Activated CD8-positive, alpha-beta T cell treated with anti-CD3 and anti-CD28 coated beads for 36 hours (primary cell): ENCODE measurements at regions not wholly inside any gene's neighbourhood (a gene's known extent, or its start where the extent isn't known, plus 50 kb on each side); places are given as distances from the start of the nearest gene placed in this dataset.
"Not testable (repeated sequence)": the region's sequence is repeated elsewhere in the genome, so short reads cannot be mapped to it uniquely, and the experiment has no call there.

Source experiments
- ATAC-seq: fragments of 200-7000 bp; cut with Tn5 transposase; one replicate; pipeline ENCODE4 v1.10.0; 2021; ENCODE audit warnings: mild to moderate bottlenecking, moderate library complexity
- CTCF ChIA-PET: fragments of 350-600 bp; sonication (Branson Sonifier 250); formaldehyde crosslinking; loops from one replicate; lab custom pipeline; 2021; ENCODE audit warnings: antibody characterized with exemption; lab: Charles Lee
- POLR2A ChIA-PET: fragments of 350-600 bp; sonication (Branson Sonifier 250); formaldehyde crosslinking; loops from one replicate; lab custom pipeline; 2021; ENCODE audit warnings: antibody characterized with exemption; lab: Charles Lee
- DNase-seq: peaks from one replicate; pipeline ENCODE4 v3.0.0-alpha.2; 2020
- H3K27ac Mint-ChIP-seq: one replicate; pipeline ENCODE4 v1.8.0; 2021; ENCODE audit warnings: mild to moderate bottlenecking, mixed read lengths
- H3K27me3 Mint-ChIP-seq: one replicate; pipeline ENCODE4 v1.8.0; 2021; ENCODE audit warnings: mixed read lengths
- H3K36me3 Mint-ChIP-seq: one replicate; pipeline ENCODE4 v1.8.0; 2021; ENCODE audit warnings: low read depth, mixed read lengths
- H3K4me1 Mint-ChIP-seq: one replicate; pipeline ENCODE4 v1.8.0; 2021; ENCODE audit warnings: low read depth, mixed read lengths
- H3K4me3 Mint-ChIP-seq: one replicate; pipeline ENCODE4 v1.8.0; 2021; ENCODE audit warnings: mild to moderate bottlenecking, moderate library complexity, mixed read lengths
- H3K9me3 Mint-ChIP-seq: one replicate; pipeline ENCODE4 v1.8.0; 2021; ENCODE audit warnings: mixed read lengths
- intact Hi-C: fragments of 100-400 bp; cut with micrococcal nuclease; formaldehyde crosslinking; loops from one replicate; pipeline ENCODE4 v1.10.0; 2022
- TF ChIP-seq, protein P1 (sequence below): fragments of 200-600 bp; IDR thresholded peaks from one replicate; pipeline ENCODE4 v1.8.0; 2022; ENCODE audit warnings: antibody characterized with exemption, mild to moderate bottlenecking

DNA sequence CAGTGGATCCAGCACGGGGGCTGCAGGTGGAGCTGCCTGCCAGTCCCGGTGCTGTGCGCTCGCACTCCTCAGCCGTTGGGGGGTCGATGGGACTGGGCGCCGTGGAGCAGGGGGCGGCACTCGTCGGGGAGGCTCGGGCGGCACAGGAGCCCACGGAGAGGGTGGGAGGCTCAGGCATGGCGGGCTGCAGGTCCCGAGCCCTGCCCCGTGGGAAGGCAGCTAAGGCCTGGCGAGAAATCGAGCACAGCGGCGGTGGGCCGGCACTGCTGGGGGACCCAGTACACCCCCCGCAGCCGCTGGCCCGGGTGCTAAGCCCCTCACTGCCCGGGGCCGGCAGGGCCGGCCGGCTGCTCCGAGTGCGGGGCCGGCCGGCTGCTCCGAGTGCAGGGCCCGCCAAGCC, 52.3 kb upstream of the MARK1 start:
- H3K4me3 Mint-ChIP-seq, DNase-seq, H3K27me3 Mint-ChIP-seq, ATAC-seq, intact Hi-C loops, H3K4me1 Mint-ChIP-seq, POLR2A ChIA-PET, H3K36me3 Mint-ChIP-seq, CTCF ChIA-PET, H3K27ac Mint-ChIP-seq, H3K9me3 Mint-ChIP-seq: not testable (repeated sequence)

DNA sequence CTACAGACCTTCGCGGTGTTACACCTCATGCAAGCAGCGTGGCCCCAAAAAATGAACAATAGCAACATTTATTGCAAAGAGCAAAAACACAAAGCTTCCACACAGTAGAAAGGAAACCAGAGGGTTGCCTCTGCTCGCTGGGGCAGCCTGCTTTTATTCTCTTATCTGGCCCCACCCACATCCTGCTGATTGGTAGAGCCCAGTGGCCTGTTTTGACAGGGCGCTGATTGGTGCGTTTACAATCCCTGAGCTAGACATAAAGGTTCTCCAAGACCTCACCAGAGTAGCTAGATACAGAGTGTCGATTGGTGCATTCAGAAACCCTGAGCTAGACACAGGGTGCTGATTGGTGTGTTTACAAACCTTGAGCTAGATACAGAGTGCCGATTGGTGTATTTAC, 52.8 kb upstream of the MARK1 start:
- H3K4me3 Mint-ChIP-seq, DNase-seq, CTCF ChIA-PET, H3K27me3 Mint-ChIP-seq, intact Hi-C loops, H3K27ac Mint-ChIP-seq, H3K9me3 Mint-ChIP-seq, POLR2A ChIA-PET, H3K36me3 Mint-ChIP-seq, ATAC-seq, H3K4me1 Mint-ChIP-seq: not testable (repeated sequence)

DNA sequence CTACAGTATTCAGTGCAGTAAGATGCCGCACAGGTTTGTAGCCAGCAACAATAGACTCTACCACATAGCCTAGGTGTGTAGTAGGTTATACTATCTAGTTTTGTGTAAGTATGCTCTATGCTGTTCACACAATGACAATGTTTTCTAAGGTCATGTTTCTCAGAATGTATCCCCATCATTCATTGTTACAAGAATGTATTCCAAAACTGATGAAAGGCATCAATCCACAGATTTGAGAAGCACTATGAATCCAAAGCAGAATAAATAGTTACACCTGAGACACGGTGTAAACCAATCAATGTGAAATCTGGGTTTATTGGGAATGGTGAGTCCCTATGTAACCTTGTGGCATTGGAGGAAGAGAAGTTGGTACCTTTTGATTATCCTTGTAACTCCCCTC, 54.5 kb upstream of the MARK1 start:
- H3K27me3 Mint-ChIP-seq, result no peaks in the 10 kb centered on the region
- no peaks in the 10 kb centered on the region for H3K9me3 Mint-ChIP-seq
- ATAC-seq (no peak), DNase-seq (no peak)
- intact Hi-C loops, result no loop called here
- no peaks in the 10 kb centered on the region for H3K4me1 Mint-ChIP-seq
- H3K4me3 Mint-ChIP-seq, result no peak overlapping the region
- no peaks in the 10 kb centered on the region for H3K36me3 Mint-ChIP-seq
- CTCF ChIA-PET, result no interaction called here
- H3K27ac Mint-ChIP-seq, result no peak overlapping the region
- TF ChIP-seq, protein P1, sequence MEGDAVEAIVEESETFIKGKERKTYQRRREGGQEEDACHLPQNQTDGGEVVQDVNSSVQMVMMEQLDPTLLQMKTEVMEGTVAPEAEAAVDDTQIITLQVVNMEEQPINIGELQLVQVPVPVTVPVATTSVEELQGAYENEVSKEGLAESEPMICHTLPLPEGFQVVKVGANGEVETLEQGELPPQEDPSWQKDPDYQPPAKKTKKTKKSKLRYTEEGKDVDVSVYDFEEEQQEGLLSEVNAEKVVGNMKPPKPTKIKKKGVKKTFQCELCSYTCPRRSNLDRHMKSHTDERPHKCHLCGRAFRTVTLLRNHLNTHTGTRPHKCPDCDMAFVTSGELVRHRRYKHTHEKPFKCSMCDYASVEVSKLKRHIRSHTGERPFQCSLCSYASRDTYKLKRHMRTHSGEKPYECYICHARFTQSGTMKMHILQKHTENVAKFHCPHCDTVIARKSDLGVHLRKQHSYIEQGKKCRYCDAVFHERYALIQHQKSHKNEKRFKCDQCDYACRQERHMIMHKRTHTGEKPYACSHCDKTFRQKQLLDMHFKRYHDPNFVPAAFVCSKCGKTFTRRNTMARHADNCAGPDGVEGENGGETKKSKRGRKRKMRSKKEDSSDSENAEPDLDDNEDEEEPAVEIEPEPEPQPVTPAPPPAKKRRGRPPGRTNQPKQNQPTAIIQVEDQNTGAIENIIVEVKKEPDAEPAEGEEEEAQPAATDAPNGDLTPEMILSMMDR, result no peak
- POLR2A ChIA-PET, result no interaction called here

DNA sequence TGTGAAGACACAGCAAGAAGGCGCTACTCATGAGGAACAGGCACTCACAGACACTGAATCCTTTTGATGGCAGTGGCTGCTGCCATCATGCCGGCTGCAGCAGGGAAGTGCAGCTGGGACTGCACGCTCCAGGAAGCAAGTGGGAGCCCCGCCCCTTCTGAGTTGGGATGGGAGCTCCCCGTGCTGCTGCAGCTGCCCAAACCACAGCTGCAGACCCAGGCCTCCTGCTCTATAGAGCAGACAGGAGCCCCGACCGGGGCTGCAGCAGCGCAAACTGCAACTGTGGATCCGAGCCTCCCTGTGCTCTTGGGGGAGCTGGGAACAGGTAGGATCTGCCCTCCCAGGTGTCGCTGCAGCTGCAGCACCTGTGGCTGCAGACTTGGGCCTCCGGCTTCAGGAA, 65.2 kb upstream of the MARK1 start:
- TF ChIP-seq, protein P1, result no peak
- no peaks in the 10 kb centered on the region for H3K4me1 Mint-ChIP-seq
- ChIA-PET CTCF (no interaction called here), POLR2A (no interaction called here)
- DNase-seq, result no peak
- no peak overlapping the region for H3K27ac Mint-ChIP-seq
- H3K27me3 Mint-ChIP-seq, result peaks cover 2% of the 10 kb centered on the region
- H3K36me3 Mint-ChIP-seq, result no peaks in the 10 kb centered on the region
- intact Hi-C loops, result no loop called here
- H3K9me3 Mint-ChIP-seq, result no peaks in the 10 kb centered on the region
- no peak for ATAC-seq
- no peak overlapping the region for H3K4me3 Mint-ChIP-seq

- TF ChIP-seq, protein P1, result no peak
- Mint-ChIP-seq H3K4me3 (no peak overlapping the region), H3K27me3 (peaks cover 2% of the 10 kb centered on the region), H3K27ac (no peak overlapping the region), H3K4me1 (no peaks in the 10 kb centered on the region), H3K9me3 (no peaks in the 10 kb centered on the region), H3K36me3 (no peaks in the 10 kb centered on the region)
- POLR2A ChIA-PET, result no interaction called here
- intact Hi-C loops, result no loop called here
- CTCF ChIA-PET, result no interaction called here
- DNase-seq (no peak), ATAC-seq (no peak)
These were observed 69.0 kb upstream of the MARK1 start for GRCh38 chr1:220458936-220459335.

- no peak overlapping the region for H3K4me3 Mint-ChIP-seq
- no peak overlapping the region for H3K27ac Mint-ChIP-seq
- DNase-seq, result no peak
- intact Hi-C loops, result no loop called here
- no peaks in the 10 kb centered on the region for H3K27me3 Mint-ChIP-seq
- ATAC-seq, result no peak
- TF ChIP-seq, protein P1, result no peak
- no peaks in the 10 kb centered on the region for H3K9me3 Mint-ChIP-seq
- no peaks in the 10 kb centered on the region for H3K36me3 Mint-ChIP-seq
- ChIA-PET POLR2A (no interaction called here), CTCF (no interaction called here)
- H3K4me1 Mint-ChIP-seq, result no peaks in the 10 kb centered on the region
These were observed 69.9 kb upstream of the MARK1 start for GRCh38 chr1:220457957-220458609.
